ENCODE measurements at regions not wholly inside any gene's neighbourhood (a gene's known extent, or its start where the extent isn't known, plus 50 kb on each side); places are given as distances from the start of the nearest gene placed in this dataset.
A peak's percentile ranks its signal among the peaks of the same experiment; 100 is the strongest.

GRCh38 chrX:7269991-7270390 is 122.0 kb upstream of the PUDP start:
- no peak for DNase-seq

GRCh38 chrX:7269589-7269988 is 121.6 kb upstream of the PUDP start:
- no peak for DNase-seq

GRCh38 chrX:7266288-7266687 is 118.3 kb upstream of the PUDP start:
- no peak for DNase-seq

GRCh38 chrX:7264399-7264798 is 116.4 kb upstream of the PUDP start:
- no peak for DNase-seq

GRCh38 chrX:7263961-7264360 is 116.0 kb upstream of the PUDP start:
- no peak for DNase-seq

- no peak for DNase-seq
Observed at GRCh38 chrX:7263330-7263729, 115.4 kb upstream of the PUDP start.

- no peak for DNase-seq
Observed at GRCh38 chrX:7262551-7262950, 114.6 kb upstream of the PUDP start.

GRCh38 chrX:7261672-7262332 is 113.8 kb upstream of the PUDP start:
- DNase-seq = no peak

- no peak for DNase-seq
Observed at GRCh38 chrX:7254144-7254543, 106.2 kb upstream of the PUDP start.

GRCh38 chrX:7253565-7253964 is 105.6 kb upstream of the PUDP start:
- DNase-seq = no peak

- DNase-seq = no peak
Observed at GRCh38 chrX:7252013-7252610, 104.2 kb upstream of the PUDP start.

- no peak for DNase-seq
Observed at GRCh38 chrX:7247346-7247745, 99.4 kb upstream of the PUDP start.

- DNase-seq = no peak
Observed at GRCh38 chrX:7244405-7244804, 96.5 kb upstream of the PUDP start.

GRCh38 chrX:7242613-7243012 is 94.7 kb upstream of the PUDP start:
- DNase-seq = no peak

- DNase-seq = no peak
Observed at GRCh38 chrX:7240929-7241328, 93.0 kb upstream of the PUDP start.

- DNase-seq = no peak
Observed at GRCh38 chrX:7235071-7235470, 87.1 kb upstream of the PUDP start.

- no peak for DNase-seq
Observed at GRCh38 chrX:7233580-7234406, 85.8 kb upstream of the PUDP start.

- no peak for DNase-seq
Observed at GRCh38 chrX:7228226-7228625, 80.3 kb upstream of the PUDP start.

- DNase-seq = no peak
Observed at GRCh38 chrX:7225338-7225737, 77.4 kb upstream of the PUDP start.

GRCh38 chrX:7223271-7223670 is 75.3 kb upstream of the PUDP start:
- no peak for DNase-seq

- DNase-seq = no peak
Observed at GRCh38 chrX:7220121-7220520, 72.2 kb upstream of the PUDP start.

GRCh38 chrX:7219153-7219705 is 71.3 kb upstream of the PUDP start:
- peak; percentile 5 for DNase-seq

- no peak for DNase-seq
Observed at GRCh38 chrX:7218321-7219152, 70.6 kb upstream of the PUDP start.
